OCI-LY7 (cell line): ENCODE measurements at regions not wholly inside any gene's neighbourhood (a gene's known extent, or its start where the extent isn't known, plus 50 kb on each side); places are given as distances from the start of the nearest gene placed in this dataset.

Source experiments
- BruUV-seq: library from RNA; stranded (reverse); fragments of 400-500 nt; replicated peaks from 2 replicates; lab custom pipeline; 2021; lab: Mats Ljungman, UMichigan
- CTCF ChIA-PET: fragments of 300-600 bp; sonication (Branson Sonifier 250); formaldehyde crosslinking; loops from one replicate; lab custom pipeline; 2022; ENCODE audit warnings: antibody characterized with exemption; ENCODE audit not compliant: unreplicated experiment; lab: Charles Lee
- POLR2A ChIA-PET: fragments of 300-600 bp; sonication (Branson Sonifier 250); formaldehyde crosslinking; loops from one replicate; lab custom pipeline; 2022; ENCODE audit warnings: antibody characterized with exemption; lab: Charles Lee
- DNase-seq: peaks from one replicate; pipeline ENCODE4 v3.0.0-alpha.2; 2015; ENCODE audit warnings: low spot score
- H2AFZ ChIP-seq: fragments of 200-600 bp; sonication (generic), shearing (Covaris generic); 2 replicates; pipeline ENCODE4 v1.6.1; 2014; ENCODE audit warnings: mild to moderate bottlenecking, antibody characterized with exemption, low read length, moderate library complexity
- H3K27ac ChIP-seq: fragments of 200-600 bp; sonication (generic); 2 replicates; pipeline ENCODE4 v1.5.1; 2014; ENCODE audit warnings: mixed run types, low read depth, mild to moderate bottlenecking, moderate library complexity, low read length, inconsistent platforms; ENCODE audit not compliant: poor library complexity, severe bottlenecking
- H3K36me3 ChIP-seq: fragments of 200-600 bp; sonication (generic); 2 replicates; pipeline ENCODE4 v1.6.1; 2014; ENCODE audit warnings: mild to moderate bottlenecking, antibody characterized with exemption, low read length, moderate library complexity, mixed read lengths; ENCODE audit not compliant: insufficient read depth
- H3K4me1 ChIP-seq: fragments of 200-600 bp; sonication (generic); 2 replicates; pipeline ENCODE4 v1.5.1; 2014; ENCODE audit warnings: mild to moderate bottlenecking, low read length; ENCODE audit not compliant: insufficient read depth, poor library complexity, severe bottlenecking
- H3K4me2 ChIP-seq: fragments of 200-600 bp; sonication (generic); 2 replicates; pipeline ENCODE4 v1.6.1; 2014; ENCODE audit warnings: mild to moderate bottlenecking, low read length
- H3K4me3 ChIP-seq: fragments of 200-600 bp; sonication (generic); 2 replicates; pipeline ENCODE4 v1.5.1; 2014; ENCODE audit warnings: mild to moderate bottlenecking, low read depth, low read length; ENCODE audit not compliant: poor library complexity, severe bottlenecking
- H3K79me2 ChIP-seq: fragments of 200-600 bp; sonication (generic); 2 replicates; pipeline ENCODE4 v1.6.1; 2016; ENCODE audit warnings: low read depth, mild to moderate bottlenecking, low read length, moderate library complexity, mixed read lengths; ENCODE audit not compliant: insufficient read depth
- H3K9me2 ChIP-seq: fragments of 200-600 bp; sonication (generic); 2 replicates; pipeline ENCODE4 v1.6.1; 2016; ENCODE audit warnings: mild to moderate bottlenecking, low read length, mixed read lengths; ENCODE audit not compliant: insufficient read depth
- H3K9me3 ChIP-seq: fragments of 200-600 bp; sonication (generic); 2 replicates; pipeline ENCODE4 v1.6.1; 2014; ENCODE audit warnings: mild to moderate bottlenecking, mixed run types, low read length, mixed read lengths
- H4K20me1 ChIP-seq: fragments of 200-600 bp; sonication (generic); 2 replicates; pipeline ENCODE4 v1.6.1; 2014; ENCODE audit warnings: mild to moderate bottlenecking, antibody characterized with exemption, low read length, moderate library complexity, mixed read lengths; ENCODE audit not compliant: insufficient read depth
- CTCF ChIP-seq: fragments of 200-600 bp; sonication (generic); conservative IDR thresholded peaks from 2 replicates; pipeline ENCODE4 v1.5.1; 2014; ENCODE audit warnings: mild to moderate bottlenecking, antibody characterized with exemption, low read length, moderate library complexity, mixed read lengths
- EZH2phosphoT487 ChIP-seq: fragments of 200-600 bp; sonication (generic); IDR thresholded peaks from 2 replicates; pipeline ENCODE4 v1.6.1; 2018; ENCODE audit warnings: low read depth, borderline replicate concordance, mild to moderate bottlenecking, mixed run types, antibody characterized with exemption, low read length, moderate library complexity, mixed read lengths
- intact Hi-C: fragments of 100-400 bp; cut with micrococcal nuclease; formaldehyde crosslinking; loops from one replicate; pipeline ENCODE4 v1.10.0; 2022; ENCODE audit not compliant: unreplicated experiment

- Histone ChIP-seq H3K4me3 (no peak overlapping the region), H3K9me3 (no peaks in the 10 kb centered on the region), H3K4me1 (no peaks in the 10 kb centered on the region), H2AFZ (no peak overlapping the region), H3K4me2 (no peak overlapping the region), H3K36me3 (no peaks in the 10 kb centered on the region), H3K9me2 (no peaks in the 10 kb centered on the region), H3K79me2 (no peaks in the 10 kb centered on the region), H4K20me1 (no peaks in the 10 kb centered on the region), H3K27ac (no peak overlapping the region)
- DNase-seq = no peak
- no TSS peak for BruUV-seq
- TF ChIP-seq EZH2phosphoT487 (no peak), CTCF (no peak)
- ChIA-PET CTCF (no interaction called here), POLR2A (no interaction called here)
- intact Hi-C loops = no loop called here
Observed at GRCh38 chr2:236796236-236796635, 226.6 kb downstream of the ACKR3 start.

GRCh38 chr2:236797411-236797810 lies 227.8 kb downstream of the ACKR3 start:
- H2AFZ ChIP-seq = no peak overlapping the region
- intact Hi-C loops = no loop called here
- H3K9me2 ChIP-seq = no peaks in the 10 kb centered on the region
- H3K4me3 ChIP-seq = no peak overlapping the region
- H3K4me2 ChIP-seq = no peak overlapping the region
- H4K20me1 ChIP-seq = no peaks in the 10 kb centered on the region
- no peaks in the 10 kb centered on the region for H3K9me3 ChIP-seq
- TF ChIP-seq CTCF = no peak
- TF ChIP-seq EZH2phosphoT487 = no peak
- no TSS peak for BruUV-seq
- H3K4me1 ChIP-seq = no peaks in the 10 kb centered on the region
- ChIA-PET CTCF (no interaction called here), POLR2A (no interaction called here)
- no peak for DNase-seq
- H3K79me2 ChIP-seq = no peaks in the 10 kb centered on the region
- no peak overlapping the region for H3K27ac ChIP-seq
- H3K36me3 ChIP-seq = no peaks in the 10 kb centered on the region

GRCh38 chr2:236798491-236798890 lies 228.9 kb downstream of the ACKR3 start:
- no peaks in the 10 kb centered on the region for H4K20me1 ChIP-seq
- DNase-seq = no peak

More at GRCh38 chr2:236798491-236798890, 228.9 kb downstream of the ACKR3 start:
- Histone ChIP-seq H3K27ac (no peak overlapping the region), H3K79me2 (no peaks in the 10 kb centered on the region), H3K9me2 (no peaks in the 10 kb centered on the region), H3K4me2 (no peak overlapping the region), H3K9me3 (no peaks in the 10 kb centered on the region), H3K4me3 (no peak overlapping the region), H2AFZ (no peak overlapping the region), H3K4me1 (no peaks in the 10 kb centered on the region), H3K36me3 (no peaks in the 10 kb centered on the region)
- intact Hi-C loops = no loop called here
- ChIA-PET POLR2A (interaction anchor here (0.9 kb wide), 1 partner anchor 13 kb away, joined by 3 read pairs; no protein-coding TSS in a partner anchor), CTCF (no interaction called here)
- no peak for TF ChIP-seq EZH2phosphoT487
- TF ChIP-seq CTCF = no peak
- no TSS peak for BruUV-seq
